HK-2 (cell line): ENCODE measurements at regions not wholly inside any gene's neighbourhood (a gene's known extent, or its start where the extent isn't known, plus 50 kb on each side); places are given as distances from the start of the nearest gene placed in this dataset.
"Not testable (repeated sequence)": the region's sequence is repeated elsewhere in the genome, so short reads cannot be mapped to it uniquely, and the experiment has no call there.

ENCODE experiments used
- DNase-seq: peaks from one replicate; pipeline ENCODE4 v3.0.0-alpha.2; 2018; ENCODE audit not compliant: unreplicated experiment

- DNase-seq: no peak
Observed at GRCh38 chr1:233473549-233474204, 140.2 kb upstream of the KCNK1 start.

- no peak for DNase-seq
Observed at GRCh38 chr1:233477359-233477758, 136.5 kb upstream of the KCNK1 start.

GRCh38 chr1:233478611-233479010, 135.3 kb upstream of the KCNK1 start:
- DNase-seq: no peak

GRCh38 chr1:233479110-233479890, 134.6 kb upstream of the KCNK1 start:
- no peak for DNase-seq

GRCh38 chr1:233480198-233480597, 133.7 kb upstream of the KCNK1 start:
- no peak for DNase-seq

- no peak for DNase-seq
Observed at GRCh38 chr1:233482388-233482787, 131.5 kb upstream of the KCNK1 start.

- DNase-seq: no peak
Observed at GRCh38 chr1:233485385-233485784, 128.5 kb upstream of the KCNK1 start.

GRCh38 chr1:233485809-233486398, 128.0 kb upstream of the KCNK1 start:
- DNase-seq: no peak

- DNase-seq: no peak
Observed at GRCh38 chr1:233487408-233487807, 126.5 kb upstream of the KCNK1 start.

- no peak for DNase-seq
Observed at GRCh38 chr1:233489411-233489810, 124.5 kb upstream of the KCNK1 start.

GRCh38 chr1:233490488-233490887, 123.4 kb upstream of the KCNK1 start:
- no peak for DNase-seq

GRCh38 chr1:233491953-233492620, 121.8 kb upstream of the KCNK1 start:
- no peak for DNase-seq

GRCh38 chr1:233496993-233497392, 116.9 kb upstream of the KCNK1 start:
- no peak for DNase-seq

- no peak for DNase-seq
Observed at GRCh38 chr1:233497679-233498078, 116.2 kb upstream of the KCNK1 start.

GRCh38 chr1:233500106-233500505, 113.8 kb upstream of the KCNK1 start:
- no peak for DNase-seq

GRCh38 chr1:233503366-233503954, 110.4 kb upstream of the KCNK1 start:
- no peak for DNase-seq

- DNase-seq: no peak
Observed at GRCh38 chr1:233505130-233505529, 108.8 kb upstream of the KCNK1 start.

GRCh38 chr1:233505889-233506288, 108.0 kb upstream of the KCNK1 start:
- not testable (repeated sequence) for DNase-seq

GRCh38 chr1:233509526-233509925, 104.4 kb upstream of the KCNK1 start:
- no peak for DNase-seq

- DNase-seq: no peak
Observed at GRCh38 chr1:233512538-233512937, 101.4 kb upstream of the KCNK1 start.

GRCh38 chr1:233513431-233513830, 100.5 kb upstream of the KCNK1 start:
- DNase-seq: no peak

- DNase-seq: no peak
Observed at GRCh38 chr1:233514946-233515391, 98.9 kb upstream of the KCNK1 start.
